Trophoblast cell (in vitro differentiated cells and primary cell): ENCODE measurements at regions not wholly inside any gene's neighbourhood (a gene's known extent, or its start where the extent isn't known, plus 50 kb on each side); places are given as distances from the start of the nearest gene placed in this dataset.

Source experiments
- DNase-seq, 2 donors: peaks; one replicate each; pipeline ENCODE4 v3.0.0-alpha.2; 2016
- H2AFZ ChIP-seq: 2 replicates; pipeline ENCODE4 v1.6.1; 2013; ENCODE audit warnings: low read length, moderate library complexity, mild to moderate bottlenecking; ENCODE audit not compliant: insufficient read depth, poor library complexity
- H2AK5ac ChIP-seq: 2 replicates; pipeline ENCODE4 v1.6.1; 2013; ENCODE audit warnings: mild to moderate bottlenecking, low read length
- H2BK120ac ChIP-seq: 2 replicates; pipeline ENCODE4 v1.6.1; 2013; ENCODE audit warnings: low read length, mild to moderate bottlenecking, moderate library complexity; ENCODE audit not compliant: insufficient read depth, poor library complexity
- H2BK12ac ChIP-seq: 2 replicates; pipeline ENCODE4 v1.6.1; 2013; ENCODE audit warnings: mild to moderate bottlenecking, low read length, moderate library complexity
- H2BK5ac ChIP-seq: 2 replicates; pipeline ENCODE4 v1.6.1; 2013; ENCODE audit warnings: low read length, low read depth, moderate library complexity, mild to moderate bottlenecking; ENCODE audit not compliant: poor library complexity
- H3K14ac ChIP-seq: 2 replicates; pipeline ENCODE4 v1.6.1; 2013; ENCODE audit warnings: mild to moderate bottlenecking, low read length
- H3K18ac ChIP-seq: 2 replicates; pipeline ENCODE4 v1.6.1; 2013; ENCODE audit warnings: mild to moderate bottlenecking, low read length
- H3K23ac ChIP-seq: 2 replicates; pipeline ENCODE4 v1.6.1; 2013; ENCODE audit warnings: low read length
- H3K27ac ChIP-seq: 2 replicates; pipeline ENCODE4 v1.5.1; 2013; ENCODE audit warnings: low read depth, mild to moderate bottlenecking, inconsistent platforms, low read length, moderate library complexity
- H3K27me3 ChIP-seq: 2 replicates; pipeline ENCODE4 v1.6.1; 2013; ENCODE audit warnings: inconsistent platforms, mild to moderate bottlenecking, low read length, moderate library complexity; ENCODE audit not compliant: insufficient read depth
- H3K36me3 ChIP-seq, 2 experiments: 1 replicate in 1 of 2; 2 replicates in 1 of 2; pipeline ENCODE4 v1.6.1; 2013; ENCODE audit warnings: low read length in 2 of 2, mild to moderate bottlenecking in 2 of 2, moderate library complexity in 1 of 2; ENCODE audit not compliant: insufficient read depth in 2 of 2, control insufficient read depth in 1 of 2
- H3K4ac ChIP-seq: 2 replicates; pipeline ENCODE4 v1.6.1; 2013; ENCODE audit warnings: low read depth, mild to moderate bottlenecking, low read length, moderate library complexity
- H3K4me1 ChIP-seq, 2 experiments: 1 replicate in 1 of 2; 2 replicates in 1 of 2; pipeline ENCODE4 v1.6.1; 2013; ENCODE audit warnings: low read length in 2 of 2, mild to moderate bottlenecking in 2 of 2, moderate library complexity in 1 of 2; ENCODE audit not compliant: insufficient read depth in 2 of 2, control insufficient read depth in 1 of 2
- H3K4me2 ChIP-seq: 2 replicates; pipeline ENCODE4 v1.6.1; 2013; ENCODE audit warnings: inconsistent platforms, mild to moderate bottlenecking, low read length, moderate library complexity
- H3K4me3 ChIP-seq: 2 replicates; pipeline ENCODE4 v1.5.1; 2013; ENCODE audit warnings: mild to moderate bottlenecking, low read depth, low read length, inconsistent platforms
- H3K79me1 ChIP-seq: one replicate; pipeline ENCODE4 v1.6.1; 2013; ENCODE audit warnings: low read length
- H3K79me2 ChIP-seq: 2 replicates; pipeline ENCODE4 v1.6.1; 2013; ENCODE audit warnings: low read length, mild to moderate bottlenecking; ENCODE audit not compliant: control insufficient read depth, insufficient read depth, poor library complexity
- H3K9ac ChIP-seq: 2 replicates; pipeline ENCODE4 v1.6.1; 2013; ENCODE audit warnings: mild to moderate bottlenecking, low read length
- H3K9me3 ChIP-seq: 2 replicates; pipeline ENCODE4 v1.6.1; 2013; ENCODE audit warnings: low read depth, mild to moderate bottlenecking, control low read depth, inconsistent platforms, low read length; ENCODE audit not compliant: insufficient read depth
- H4K12ac ChIP-seq: 2 replicates; pipeline ENCODE4 v1.6.1; 2013; ENCODE audit warnings: low read depth, mild to moderate bottlenecking, low read length, moderate library complexity
- H4K8ac ChIP-seq: 2 replicates; pipeline ENCODE4 v1.6.1; 2013; ENCODE audit warnings: low read depth, mild to moderate bottlenecking, low read length, moderate library complexity
- H4K91ac ChIP-seq: one replicate; pipeline ENCODE4 v1.6.1; 2013; ENCODE audit warnings: low read depth, mild to moderate bottlenecking, low read length, moderate library complexity
- WGBS: extraction: QIAGEN DNeasy Blood & Tissue Kit; methylation state at CpG from one replicate; pipeline ENCODE4 v1.1.7; 2013; ENCODE audit warnings: missing lambda C conversion rate; ENCODE audit not compliant: insufficient read length, insufficient coverage; ENCODE audit errors: extremely low coverage; 5-methylcytosine and 5-hydroxymethylcytosine counted together

DNA sequence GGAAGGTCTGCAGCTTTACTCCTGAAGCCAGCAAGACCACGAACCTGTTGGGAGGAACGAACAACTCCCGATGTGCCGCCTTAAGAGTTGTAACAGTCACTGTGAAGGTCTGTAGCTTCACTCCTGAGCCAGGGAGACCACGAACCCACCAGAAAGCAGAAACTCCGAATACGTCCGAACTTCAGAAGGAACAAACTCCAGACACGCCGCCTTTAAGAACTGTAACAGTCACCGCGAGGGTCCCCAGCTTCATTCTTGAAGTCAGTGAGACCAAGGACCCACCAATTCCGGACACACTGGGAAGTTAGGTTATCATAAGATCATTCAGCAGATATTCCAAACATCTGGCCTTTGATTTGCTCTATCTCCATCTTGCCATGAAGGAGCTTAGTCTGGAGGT is 1623.0 kb downstream of the SLITRK1 start:
- no peaks in the 10 kb centered on the region for H3K79me1 ChIP-seq

GRCh38 chr13:82257790-82258507 is 1624.3 kb downstream of the SLITRK1 start:
- no peak overlapping the region for H3K9ac ChIP-seq
- no peak overlapping the region for H4K12ac ChIP-seq
- H3K79me2 ChIP-seq: no peaks in the 10 kb centered on the region
- H3K27me3 ChIP-seq: no peaks in the 10 kb centered on the region
- H2BK12ac ChIP-seq: no peak overlapping the region
- H3K23ac ChIP-seq: no peak overlapping the region
- no CpG with 5 or more reads among the region's 56 CpGs for WGBS
- no peak overlapping the region for H2AFZ ChIP-seq
- no peak overlapping the region for H4K91ac ChIP-seq
- H3K27ac ChIP-seq: no peak overlapping the region
- H3K79me1 ChIP-seq: no peaks in the 10 kb centered on the region
- H3K18ac ChIP-seq: no peak overlapping the region
- H4K8ac ChIP-seq: no peak overlapping the region
- no peak overlapping the region for H3K4ac ChIP-seq
- no peak for DNase-seq
- H3K4me2 ChIP-seq: no peak overlapping the region
- no peak overlapping the region for H2AK5ac ChIP-seq
- no peak overlapping the region for H3K4me3 ChIP-seq
- H3K4me1 ChIP-seq: no peaks in the 10 kb centered on the region
- no peak overlapping the region for H2BK120ac ChIP-seq
- H3K14ac ChIP-seq: no peak overlapping the region
- no peaks in the 10 kb centered on the region for H3K9me3 ChIP-seq
- H3K36me3 ChIP-seq: no peaks in the 10 kb centered on the region
- H2BK5ac ChIP-seq: no peak overlapping the region

More for the DNA sequence above, 1623.0 kb downstream of the SLITRK1 start:
- Histone ChIP-seq H3K27ac (no peak overlapping the region), H3K14ac (no peak overlapping the region), H3K36me3 (no peaks in the 10 kb centered on the region), H3K23ac (no peak overlapping the region), H3K4ac (no peak overlapping the region), H4K91ac (no peak overlapping the region), H2BK12ac (no peak overlapping the region), H2AFZ (no peak overlapping the region), H3K18ac (no peak overlapping the region), H4K8ac (no peak overlapping the region), H3K9ac (no peak overlapping the region), H3K79me2 (no peaks in the 10 kb centered on the region), H2BK120ac (no peak overlapping the region), H3K4me2 (no peak overlapping the region), H3K4me3 (no peak overlapping the region), H3K9me3 (no peaks in the 10 kb centered on the region), H2AK5ac (no peak overlapping the region), H4K12ac (no peak overlapping the region), H3K4me1 (no peaks in the 10 kb centered on the region), H3K27me3 (no peaks in the 10 kb centered on the region), H2BK5ac (no peak overlapping the region)
- WGBS: no CpG with 5 or more reads among the region's 13 CpGs
- DNase-seq: no peak

DNA sequence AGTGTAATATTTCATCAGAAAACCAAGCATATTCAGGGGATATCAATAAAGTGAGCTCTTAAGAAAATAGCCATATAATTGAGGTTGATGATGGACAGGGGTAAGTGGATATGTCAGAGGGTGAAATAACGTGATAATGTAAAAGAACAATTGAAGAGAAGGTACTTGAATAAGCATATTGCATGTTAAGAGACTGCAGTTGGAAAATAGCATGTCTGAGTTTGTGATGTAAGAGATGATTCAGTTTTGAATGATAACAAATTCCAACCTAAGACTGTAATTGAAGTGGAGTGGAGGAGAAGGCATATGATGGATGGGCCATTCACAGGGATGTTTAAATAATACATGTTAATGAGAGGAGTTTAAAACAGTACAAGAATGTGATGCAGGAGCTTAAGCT is 1633.5 kb downstream of the SLITRK1 start:
- Histone ChIP-seq H3K9ac (no peak overlapping the region), H3K4me3 (no peak overlapping the region), H4K12ac (no peak overlapping the region), H2AFZ (no peak overlapping the region), H3K79me2 (no peaks in the 10 kb centered on the region), H2BK12ac (no peak overlapping the region), H2BK120ac (no peak overlapping the region), H3K79me1 (no peaks in the 10 kb centered on the region), H3K4me1 (no peaks in the 10 kb centered on the region), H3K23ac (no peak overlapping the region), H3K14ac (no peak overlapping the region), H4K8ac (no peak overlapping the region), H4K91ac (no peak overlapping the region), H2BK5ac (no peak overlapping the region), H3K18ac (no peak overlapping the region), H3K27me3 (no peaks in the 10 kb centered on the region), H3K4me2 (no peak overlapping the region), H3K9me3 (no peaks in the 10 kb centered on the region), H2AK5ac (no peak overlapping the region), H3K4ac (no peak overlapping the region), H3K27ac (no peak overlapping the region), H3K36me3 (no peaks in the 10 kb centered on the region)
- no peak for DNase-seq
- WGBS: no CpG with 5 or more reads among the region's 1 CpG

DNA sequence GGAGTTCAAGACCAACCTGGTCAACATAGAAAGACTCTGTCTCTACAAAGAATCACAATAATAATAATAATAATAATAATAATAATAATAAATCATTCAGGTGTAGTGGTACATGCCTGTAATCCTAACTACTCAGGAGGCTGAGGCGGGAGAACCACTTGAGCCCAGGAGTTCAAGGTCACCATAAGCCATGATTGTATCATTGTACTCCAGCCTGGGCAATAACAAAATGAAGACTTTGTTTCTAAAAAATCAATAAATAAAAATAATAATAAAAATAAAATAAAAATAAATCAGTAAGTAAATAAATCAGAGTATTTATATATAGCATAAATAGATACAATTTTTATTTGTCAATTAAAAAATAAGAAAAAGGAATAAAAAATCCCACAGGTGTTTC is 1636.4 kb downstream of the SLITRK1 start:
- H3K4me2 ChIP-seq: no peak overlapping the region
- H3K4me3 ChIP-seq: no peak overlapping the region
- no peak overlapping the region for H2BK5ac ChIP-seq
- no peak overlapping the region for H3K27ac ChIP-seq
- no peak overlapping the region for H2BK120ac ChIP-seq
- H2AK5ac ChIP-seq: no peak overlapping the region
- H4K12ac ChIP-seq: no peak overlapping the region
- H3K4me1 ChIP-seq: no peaks in the 10 kb centered on the region
- no peak overlapping the region for H3K23ac ChIP-seq
- no peak for DNase-seq
- H3K79me1 ChIP-seq: no peaks in the 10 kb centered on the region
- WGBS: no CpG with 5 or more reads among the region's 1 CpG
- H4K8ac ChIP-seq: no peak overlapping the region
- no peaks in the 10 kb centered on the region for H3K9me3 ChIP-seq
- H3K36me3 ChIP-seq: no peaks in the 10 kb centered on the region
- no peak overlapping the region for H2BK12ac ChIP-seq
- H3K79me2 ChIP-seq: no peaks in the 10 kb centered on the region
- H3K27me3 ChIP-seq: no peaks in the 10 kb centered on the region
- no peak overlapping the region for H4K91ac ChIP-seq
- no peak overlapping the region for H3K18ac ChIP-seq
- H3K9ac ChIP-seq: no peak overlapping the region
- H3K4ac ChIP-seq: no peak overlapping the region
- H3K14ac ChIP-seq: no peak overlapping the region
- H2AFZ ChIP-seq: no peak overlapping the region
